ENCODE measurements at regions not wholly inside any gene's neighbourhood (a gene's known extent, or its start where the extent isn't known, plus 50 kb on each side); places are given as distances from the start of the nearest gene placed in this dataset.

- no peak for TF ChIP-seq EZH2phosphoT487 (IDR thresholded peaks at IDR 0.05; ENCODE audit: borderline replicate concordance, low read length)
- TF ChIP-seq, protein P1, sequence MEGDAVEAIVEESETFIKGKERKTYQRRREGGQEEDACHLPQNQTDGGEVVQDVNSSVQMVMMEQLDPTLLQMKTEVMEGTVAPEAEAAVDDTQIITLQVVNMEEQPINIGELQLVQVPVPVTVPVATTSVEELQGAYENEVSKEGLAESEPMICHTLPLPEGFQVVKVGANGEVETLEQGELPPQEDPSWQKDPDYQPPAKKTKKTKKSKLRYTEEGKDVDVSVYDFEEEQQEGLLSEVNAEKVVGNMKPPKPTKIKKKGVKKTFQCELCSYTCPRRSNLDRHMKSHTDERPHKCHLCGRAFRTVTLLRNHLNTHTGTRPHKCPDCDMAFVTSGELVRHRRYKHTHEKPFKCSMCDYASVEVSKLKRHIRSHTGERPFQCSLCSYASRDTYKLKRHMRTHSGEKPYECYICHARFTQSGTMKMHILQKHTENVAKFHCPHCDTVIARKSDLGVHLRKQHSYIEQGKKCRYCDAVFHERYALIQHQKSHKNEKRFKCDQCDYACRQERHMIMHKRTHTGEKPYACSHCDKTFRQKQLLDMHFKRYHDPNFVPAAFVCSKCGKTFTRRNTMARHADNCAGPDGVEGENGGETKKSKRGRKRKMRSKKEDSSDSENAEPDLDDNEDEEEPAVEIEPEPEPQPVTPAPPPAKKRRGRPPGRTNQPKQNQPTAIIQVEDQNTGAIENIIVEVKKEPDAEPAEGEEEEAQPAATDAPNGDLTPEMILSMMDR (IDR thresholded peaks at IDR 0.05; ENCODE audit: low read depth, low read length, poor library complexity, severe bottlenecking) = no peak
Measured at GRCh38 chr18:67577386-67577785, 60.9 kb upstream of the DSEL start.
